GM19467 (cell line): ENCODE measurements at regions not wholly inside any gene's neighbourhood (a gene's known extent, or its start where the extent isn't known, plus 50 kb on each side); places are given as distances from the start of the nearest gene placed in this dataset.
A peak's percentile ranks its signal among the peaks of the same experiment; 100 is the strongest.

ENCODE experiments used
- ATAC-seq: cut with Tn5 transposase; IDR thresholded peaks from one replicate; pipeline ENCODE4 v1.9.1; 2021; ENCODE audit warnings: mild to moderate bottlenecking, moderate library complexity; ENCODE audit not compliant: unreplicated experiment

DNA sequence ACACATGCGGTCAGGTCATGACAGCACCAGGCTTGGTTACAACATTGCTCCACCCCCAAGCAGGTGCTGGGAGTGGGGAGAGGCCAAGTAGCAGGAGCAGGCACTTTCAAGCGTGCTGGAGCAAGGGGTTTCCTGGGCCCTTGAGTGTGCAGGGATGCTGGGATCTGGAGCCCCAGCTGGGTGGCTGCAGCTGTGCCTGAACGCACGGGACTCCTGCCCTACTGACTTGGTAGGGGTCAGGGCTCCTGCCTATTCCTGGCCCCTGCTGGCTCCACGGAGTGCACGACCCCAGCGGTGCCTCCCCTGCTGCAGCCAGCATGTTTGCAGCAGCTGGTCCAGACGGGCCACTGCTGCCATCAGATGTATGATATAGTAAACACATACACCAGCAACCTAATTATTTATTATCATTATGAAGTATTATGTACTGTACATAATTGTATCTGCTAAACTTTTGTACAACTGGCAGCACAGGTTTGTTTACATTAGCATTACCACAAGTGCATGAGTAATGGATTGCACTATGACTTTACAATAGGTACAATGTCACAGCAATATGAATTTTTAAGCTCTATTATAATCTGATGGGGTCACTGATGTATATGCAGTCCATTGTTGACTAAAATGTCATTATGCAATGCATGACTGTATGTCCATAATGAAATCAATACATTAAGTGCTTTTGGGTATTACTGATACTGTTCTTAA lies 620.6 kb downstream of the RAPGEF2 start:
- ATAC-seq: no peak

DNA sequence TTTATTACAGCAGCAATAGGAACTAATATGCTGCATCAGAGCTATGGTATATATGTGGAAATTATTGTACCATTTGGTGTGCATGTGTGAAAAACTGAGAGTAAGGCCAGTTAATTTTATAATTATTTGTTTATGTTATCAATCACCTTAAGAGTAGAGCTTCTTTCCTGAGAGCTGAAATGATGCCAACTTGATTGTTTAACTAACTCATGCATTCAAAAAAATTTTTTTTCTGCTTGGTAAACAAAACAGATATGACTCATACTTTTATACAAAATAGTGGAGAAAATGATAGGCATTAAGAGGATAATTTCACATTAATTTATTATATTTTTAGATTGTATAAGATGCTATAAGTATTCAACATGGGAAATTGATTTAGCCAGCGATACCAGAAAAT lies 622.7 kb downstream of the RAPGEF2 start:
- no peak for ATAC-seq

DNA sequence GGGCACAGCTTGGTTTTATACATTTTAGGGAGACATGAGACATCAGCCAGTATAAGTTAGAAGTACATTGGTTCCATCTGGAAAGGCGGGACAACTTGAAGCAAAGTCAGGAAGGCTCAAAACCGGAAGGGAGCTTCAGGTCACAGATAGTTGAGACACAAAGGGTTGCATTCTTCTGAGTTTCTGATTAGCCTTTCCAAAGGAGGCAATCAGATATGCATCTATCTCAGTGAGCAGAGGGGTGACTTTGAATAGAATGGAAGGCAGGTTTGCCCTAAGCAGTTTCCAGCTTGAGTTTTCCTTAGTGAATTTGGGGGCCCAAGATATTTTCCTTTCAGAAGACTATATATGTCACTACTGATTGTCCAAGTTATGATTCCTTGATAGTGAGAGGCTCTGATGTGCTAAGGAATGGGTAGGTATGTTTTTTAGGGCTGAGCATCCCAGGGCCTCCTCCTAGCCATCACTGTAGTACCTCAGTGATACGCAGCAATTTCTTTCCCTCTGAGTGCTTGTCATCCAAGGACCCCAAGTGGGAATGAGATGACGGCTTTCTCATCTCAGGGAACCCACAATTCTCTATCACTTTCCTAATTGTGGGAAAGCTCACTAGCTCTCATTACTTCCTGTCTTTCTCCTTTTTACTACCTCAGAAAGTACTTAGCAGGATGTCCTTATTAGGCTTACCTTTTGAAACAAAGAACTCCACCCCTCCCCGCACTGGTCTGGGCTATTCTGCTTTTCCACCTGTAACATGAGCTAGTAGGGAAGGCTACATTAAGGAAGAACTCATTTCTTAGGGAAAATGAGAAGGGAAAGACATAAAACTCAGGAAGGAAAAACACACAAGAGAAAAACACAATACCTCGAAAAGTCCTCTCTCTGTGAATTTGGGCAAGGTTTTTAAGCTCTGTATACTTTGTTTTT lies 632.7 kb downstream of the RAPGEF2 start:
- no peak for ATAC-seq

DNA sequence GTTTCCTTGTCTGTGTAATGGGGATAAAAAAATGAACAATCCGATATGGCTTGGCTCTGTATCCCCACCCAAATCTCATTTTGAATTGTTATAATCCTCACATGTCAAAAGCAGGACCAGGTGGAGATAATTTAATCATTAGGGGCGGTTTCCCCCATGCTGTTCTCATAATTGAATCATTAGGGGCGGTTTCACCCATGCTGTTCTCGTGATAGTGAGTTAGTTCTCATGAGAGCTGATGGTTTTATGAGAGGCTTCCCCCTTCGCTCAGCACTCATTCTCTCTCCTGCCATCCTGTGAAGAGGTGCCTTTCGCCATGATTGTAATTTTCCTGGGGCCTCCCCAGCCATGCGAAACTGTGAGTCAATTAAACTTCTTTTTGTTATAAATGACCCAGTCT lies 633.5 kb downstream of the RAPGEF2 start:
- no peak for ATAC-seq

DNA sequence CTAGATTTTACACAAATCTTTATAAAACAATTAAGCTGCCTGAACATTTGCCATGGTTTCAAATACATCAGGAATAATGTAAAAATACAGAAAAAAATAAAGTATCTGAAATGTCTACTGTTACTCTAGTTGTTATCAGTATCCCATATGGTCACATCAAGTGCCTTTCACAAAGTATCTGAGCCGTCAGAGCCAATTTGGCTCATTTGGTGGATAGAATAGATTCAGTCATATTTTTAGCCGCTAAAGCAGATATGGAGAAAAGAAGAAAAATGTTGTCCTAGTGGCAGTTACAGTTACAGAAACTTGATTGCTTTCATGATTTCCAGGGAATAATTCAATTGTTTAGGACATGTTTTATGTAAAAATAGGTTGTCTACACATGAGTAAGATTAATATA lies 641.1 kb downstream of the RAPGEF2 start:
- no peak for ATAC-seq

DNA sequence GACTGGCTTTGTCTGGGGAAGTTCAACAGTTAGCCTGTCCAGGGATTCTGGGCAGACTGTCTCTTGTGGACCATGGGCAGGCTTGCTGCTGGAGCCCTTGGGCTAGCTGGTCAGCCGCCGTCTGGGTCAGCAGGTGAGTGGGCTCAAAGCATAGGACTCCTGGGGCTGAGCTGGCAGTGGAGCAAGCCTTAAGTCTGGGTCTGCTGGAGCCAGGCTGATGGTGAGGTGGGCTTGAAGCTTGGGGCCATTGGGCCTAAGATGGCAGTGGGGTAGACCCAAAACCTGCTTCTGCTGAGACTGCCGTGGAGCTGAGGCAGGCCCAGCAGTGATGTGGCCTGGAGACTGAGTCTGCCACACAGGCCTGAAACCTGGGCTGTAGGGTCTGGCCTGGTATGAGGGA lies 645.1 kb downstream of the RAPGEF2 start:
- ATAC-seq: no peak

DNA sequence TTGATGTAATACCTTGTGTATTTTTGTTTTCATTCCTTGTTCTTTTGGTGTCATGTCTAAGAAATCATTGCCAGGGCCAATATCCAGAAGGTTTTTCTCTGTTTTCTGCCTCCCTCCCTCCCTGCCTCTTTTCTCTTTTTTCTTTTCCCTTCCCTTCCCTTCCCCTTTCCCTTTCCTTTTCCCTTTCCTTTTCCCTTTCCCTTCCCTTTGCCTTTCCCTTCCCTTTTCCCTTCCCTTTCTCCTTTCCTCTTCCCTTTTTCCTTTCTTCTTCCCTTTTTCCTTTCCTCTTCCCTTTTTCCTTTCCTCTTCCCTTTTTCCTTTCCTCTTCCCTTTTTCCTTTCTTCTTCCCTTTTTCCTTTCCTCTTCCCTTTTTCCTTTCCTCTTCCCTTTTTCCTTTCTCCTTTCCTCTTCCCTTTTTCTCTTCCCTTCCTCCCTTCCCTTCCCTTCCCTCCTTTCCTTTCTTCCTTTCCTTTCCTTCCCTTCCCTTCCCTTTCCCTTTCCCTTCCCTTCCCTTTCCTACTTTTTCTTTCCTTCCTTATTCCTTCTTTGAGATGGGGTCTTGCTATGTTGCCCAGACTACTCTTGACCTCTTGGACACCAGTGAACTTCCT lies 646.1 kb downstream of the RAPGEF2 start:
- ATAC-seq: no peak

DNA sequence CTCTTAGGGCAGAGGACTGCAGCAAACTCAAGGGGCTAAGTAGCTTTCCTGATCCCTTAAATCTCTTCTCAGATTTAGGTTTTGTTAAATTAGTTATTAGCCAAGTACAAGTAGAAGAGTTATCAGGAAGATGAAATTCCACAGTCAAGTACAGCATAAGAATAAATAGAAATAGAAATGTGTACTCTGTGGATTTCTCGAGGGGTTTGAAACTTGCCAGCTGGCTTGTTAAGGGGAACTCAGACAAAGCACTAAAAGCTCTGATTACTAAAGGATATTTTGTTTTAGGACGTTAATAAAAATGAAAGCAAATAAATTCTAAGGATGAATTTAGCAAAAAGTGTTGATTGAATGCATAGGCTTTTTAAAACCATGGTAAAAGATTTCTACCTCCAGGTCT lies 654.6 kb downstream of the RAPGEF2 start:
- no peak for ATAC-seq

DNA sequence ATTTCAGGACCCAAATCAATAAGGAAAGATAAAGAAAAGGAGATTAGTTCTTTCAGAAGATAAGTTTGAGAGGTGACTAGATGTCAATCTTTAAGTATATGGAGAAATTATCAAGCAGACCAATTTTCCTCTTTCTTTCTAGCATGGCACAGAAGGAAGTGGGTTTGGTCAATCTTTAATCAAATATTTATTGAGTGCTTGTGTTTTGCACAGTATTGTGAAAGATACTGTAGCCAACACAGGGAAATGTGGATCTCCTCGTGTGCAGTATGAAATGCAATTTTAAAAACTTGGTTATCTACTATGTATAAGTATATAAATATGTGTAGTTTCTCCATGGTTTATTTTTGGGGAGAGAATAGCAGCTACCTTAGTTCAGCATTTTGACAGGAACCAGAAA lies 655.2 kb downstream of the RAPGEF2 start:
- no peak for ATAC-seq

DNA sequence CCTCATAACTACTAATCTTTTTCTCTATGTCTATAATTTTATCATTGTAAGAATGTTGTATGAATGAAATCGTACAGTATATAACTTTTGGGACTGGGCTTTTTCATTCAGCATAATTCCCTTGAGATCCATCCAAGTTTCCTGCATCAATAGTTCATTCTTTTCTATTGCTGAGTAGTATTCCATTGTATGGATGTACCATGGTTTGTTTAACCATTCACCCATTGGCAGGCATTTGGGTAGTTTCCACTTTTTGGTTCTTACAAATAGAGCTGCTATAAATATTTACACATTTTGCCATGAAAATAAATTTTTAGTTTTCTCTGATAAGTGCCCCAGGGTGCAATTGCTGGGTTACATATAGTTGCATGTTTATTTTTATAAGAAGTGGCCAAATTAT lies 659.8 kb downstream of the RAPGEF2 start:
- no peak for ATAC-seq

DNA sequence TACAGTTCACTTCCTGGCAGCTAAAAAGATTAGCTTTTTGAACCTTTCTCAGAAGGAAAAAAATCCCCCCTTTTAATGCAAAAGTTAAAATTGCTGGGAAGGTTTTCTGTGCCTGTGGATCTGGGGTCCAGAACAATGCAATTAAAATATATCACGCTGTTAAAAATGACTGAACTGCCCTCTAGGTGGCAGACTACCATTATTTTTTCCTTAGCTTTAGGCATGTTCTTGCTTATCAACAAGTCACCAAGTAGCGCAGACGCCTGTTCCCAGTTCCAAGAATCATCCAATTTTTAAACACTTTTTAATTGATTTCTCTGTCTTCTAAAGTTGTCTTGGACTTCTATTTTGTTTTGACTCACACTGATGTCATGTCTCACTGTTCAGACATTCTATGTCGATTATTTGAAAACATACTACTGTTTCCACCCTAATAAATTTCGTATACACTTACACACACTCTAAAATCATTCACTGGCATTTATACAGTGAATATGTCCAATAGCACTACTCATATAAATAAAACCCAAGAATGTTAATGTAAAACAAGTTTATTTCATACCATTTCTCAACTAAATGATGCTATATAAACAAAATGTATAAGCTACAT lies 661.6 kb downstream of the RAPGEF2 start:
- ATAC-seq: peak; percentile 77

DNA sequence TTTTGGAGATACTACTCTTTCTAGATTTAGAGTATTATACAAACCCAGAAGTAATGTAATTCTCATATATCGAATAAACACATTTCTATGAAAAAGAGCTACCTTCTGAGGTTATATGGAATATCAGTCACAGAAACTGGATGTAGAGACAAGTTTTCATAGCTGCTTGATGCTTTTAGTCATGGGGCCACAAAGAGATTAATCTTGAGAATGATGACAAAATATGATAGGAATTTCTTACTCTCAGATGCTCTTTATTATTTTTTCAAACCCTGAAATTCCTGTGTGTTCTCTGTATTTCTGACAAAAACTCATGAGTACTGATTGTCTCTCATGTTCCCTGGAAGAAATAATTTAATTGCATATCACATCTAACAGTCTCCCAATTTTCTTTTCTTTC lies 662.5 kb downstream of the RAPGEF2 start:
- ATAC-seq: no peak

DNA sequence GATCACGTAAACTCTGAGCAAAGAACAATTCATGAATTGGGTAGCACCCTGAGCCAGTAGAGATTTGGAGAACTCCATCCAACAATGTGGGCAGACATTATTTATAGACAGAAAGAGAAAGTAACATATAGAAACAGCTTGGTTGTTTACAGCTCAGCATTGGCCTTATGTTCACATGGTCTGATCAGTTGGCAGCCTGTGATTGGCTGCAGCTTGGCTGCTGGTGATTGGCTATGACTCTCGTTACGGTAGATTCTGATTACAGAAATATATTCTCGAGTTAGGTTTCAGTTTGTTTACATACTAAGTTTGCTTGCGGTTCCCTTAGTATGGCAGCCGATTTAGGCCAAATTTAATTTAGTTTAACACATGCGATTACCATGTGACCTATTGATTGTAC lies 663.4 kb downstream of the RAPGEF2 start:
- no peak for ATAC-seq

DNA sequence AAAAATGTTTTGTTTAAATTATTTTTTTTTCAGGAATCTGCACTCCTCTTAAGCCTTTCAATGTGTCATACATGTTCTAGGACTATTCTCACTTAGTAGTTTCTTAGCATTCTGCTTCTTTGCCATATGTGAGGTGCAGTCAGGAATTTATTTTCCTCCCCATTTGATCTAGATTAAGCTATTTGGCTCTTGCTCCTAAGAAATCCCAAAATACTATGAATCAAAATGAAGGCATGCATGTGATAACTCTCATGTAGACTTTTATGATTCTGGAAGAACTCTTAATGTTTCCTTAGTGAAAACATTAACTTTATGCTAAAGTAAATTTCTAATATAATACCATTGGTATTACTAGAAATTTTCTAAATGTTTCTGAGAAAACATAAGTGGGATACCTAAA lies 664.5 kb downstream of the RAPGEF2 start:
- no peak for ATAC-seq

DNA sequence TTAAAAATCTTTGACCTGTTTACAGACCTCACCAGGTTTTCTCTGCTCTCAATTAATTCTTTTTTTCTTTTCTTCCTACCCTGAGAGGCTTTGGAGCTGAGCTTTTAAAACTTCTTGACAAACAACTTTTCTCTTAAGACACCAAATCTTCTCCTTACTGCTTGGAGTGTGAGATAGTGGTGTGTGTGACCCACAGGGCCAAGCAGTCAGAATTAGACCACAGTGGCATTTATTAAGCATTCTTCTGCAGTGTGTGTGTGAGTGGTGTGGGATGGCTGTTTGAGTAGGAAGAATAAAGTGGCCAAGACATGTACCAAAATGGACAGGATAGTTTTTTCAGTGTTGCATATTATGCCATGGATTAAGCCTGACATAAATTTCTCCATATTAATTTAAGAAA lies 665.1 kb downstream of the RAPGEF2 start:
- ATAC-seq: no peak

DNA sequence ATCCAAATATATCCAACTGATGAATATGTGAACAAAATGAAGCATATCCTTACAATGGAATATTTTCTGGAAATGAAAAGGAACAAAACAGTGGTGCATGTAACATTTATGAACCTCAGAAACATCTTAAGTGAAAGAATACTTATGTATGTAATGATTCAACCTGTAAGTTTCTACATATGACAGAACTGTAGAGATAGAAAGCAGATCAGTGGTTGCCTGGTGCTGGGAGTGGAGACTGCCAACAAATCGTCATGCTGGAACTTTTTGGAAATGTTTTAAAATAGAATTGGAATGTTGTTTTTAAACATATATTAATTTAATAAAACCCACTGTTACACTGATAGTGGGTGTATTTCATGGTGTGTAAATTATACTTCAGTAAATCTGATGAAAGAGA lies 667.5 kb downstream of the RAPGEF2 start:
- ATAC-seq: no peak

DNA sequence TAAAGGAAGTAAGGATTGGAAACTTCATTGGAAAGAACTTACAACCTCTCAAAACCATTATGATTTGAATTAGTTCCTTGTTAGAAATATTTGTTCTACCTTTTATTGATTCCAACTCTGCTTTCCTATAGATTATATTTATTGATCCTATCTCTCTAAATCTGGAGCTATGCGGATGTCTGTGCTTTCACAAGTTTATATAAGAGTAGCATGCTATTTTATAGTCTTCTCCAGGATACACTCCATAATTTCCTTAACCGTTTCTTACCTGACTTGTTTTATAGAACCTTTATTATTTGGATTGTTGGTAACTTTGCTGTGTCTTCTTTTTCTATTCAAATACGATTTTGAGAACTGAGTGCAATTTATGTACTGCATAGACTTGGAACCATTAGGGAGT lies 668.1 kb downstream of the RAPGEF2 start:
- ATAC-seq: no peak

DNA sequence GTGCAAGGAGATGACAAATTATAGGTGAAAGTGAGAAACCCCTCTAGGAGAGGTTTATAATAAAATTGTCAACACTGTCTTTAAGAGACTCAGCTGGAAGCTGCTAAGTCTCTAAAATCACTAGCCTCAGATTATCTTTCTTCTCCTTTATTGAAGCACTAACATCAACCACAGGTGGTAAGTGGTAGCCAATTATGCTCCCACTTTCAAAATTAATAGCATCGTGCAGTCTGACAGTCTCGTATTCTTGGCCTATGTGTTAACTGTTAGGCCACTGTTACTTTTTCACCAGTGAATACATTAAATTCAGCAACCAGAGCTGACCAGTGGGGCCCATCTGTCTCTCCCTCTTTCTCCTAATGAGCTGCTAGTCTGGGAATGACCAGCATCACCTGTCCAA lies 674.1 kb downstream of the RAPGEF2 start:
- no peak for ATAC-seq

DNA sequence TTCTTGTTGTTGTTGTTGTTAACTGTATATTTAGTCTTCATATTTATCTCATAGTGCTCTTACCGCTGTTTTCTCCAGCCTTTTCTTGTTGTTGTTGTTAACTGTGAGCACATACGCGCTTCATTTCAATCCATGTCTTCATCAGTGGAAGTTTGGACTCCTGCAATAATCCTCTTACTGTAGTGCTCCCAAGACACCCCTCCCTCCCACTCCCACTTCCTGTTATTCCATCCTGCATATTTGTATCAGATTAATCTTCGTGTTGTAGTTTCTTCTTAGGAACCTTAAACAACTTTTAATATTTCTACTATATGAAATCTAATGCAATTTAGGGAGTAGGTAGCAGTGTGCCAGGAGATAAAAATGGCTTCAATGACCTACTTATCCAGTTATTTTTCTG lies 674.8 kb downstream of the RAPGEF2 start:
- ATAC-seq: no peak

DNA sequence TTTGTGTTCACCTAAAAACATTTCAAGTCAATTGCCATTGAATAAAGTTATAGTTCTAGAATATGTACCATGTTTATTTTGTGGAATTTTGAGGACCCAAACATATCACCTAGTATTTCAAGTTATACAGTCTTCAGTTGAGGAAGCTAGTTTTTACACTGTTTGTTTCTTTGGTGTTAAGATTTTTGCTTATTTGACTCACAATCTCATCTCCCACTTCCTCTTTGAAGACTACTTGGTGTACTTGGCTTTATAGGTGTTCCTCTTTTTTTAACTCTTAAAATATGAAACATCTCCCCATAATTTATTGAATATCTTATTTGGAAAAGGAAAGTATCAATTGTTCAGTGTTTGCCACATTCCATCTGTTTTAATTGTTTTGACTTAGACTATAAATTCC lies 675.4 kb downstream of the RAPGEF2 start:
- no peak for ATAC-seq

DNA sequence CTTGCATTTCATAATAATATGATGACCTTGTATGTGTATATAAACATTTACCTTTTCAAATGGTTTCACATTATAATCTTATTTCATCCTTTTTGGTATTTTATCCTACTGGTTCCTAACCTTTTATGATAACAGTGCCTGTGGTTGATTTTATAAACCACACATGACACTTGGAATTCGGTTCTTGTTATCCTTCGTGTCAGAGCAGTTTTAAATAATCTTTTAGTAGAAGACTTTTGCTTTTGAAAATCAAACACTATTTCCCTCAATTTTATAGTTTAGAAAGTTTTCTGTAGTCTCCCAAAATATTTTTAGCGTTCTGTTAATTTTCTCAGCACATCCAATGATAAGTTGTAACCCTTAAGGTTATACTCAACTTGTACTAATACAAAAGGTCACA lies 676.8 kb downstream of the RAPGEF2 start:
- no peak for ATAC-seq
